Tibial nerve (tissue), 4 donors: ENCODE measurements at regions not wholly inside any gene's neighbourhood (a gene's known extent, or its start where the extent isn't known, plus 50 kb on each side); places are given as distances from the start of the nearest gene placed in this dataset.

Source experiments
- DNase-seq, 2 donors: peaks; one replicate each; pipeline ENCODE4 v3.0.0-alpha.2; 2019; ENCODE audit warnings: low spot score in 2 of 2
- H3K27ac ChIP-seq, 4 donors: fragments of 200-600 bp; sonication (generic) in 3 of 4; one replicate each; pipeline ENCODE4 v1.5.1; 2017 to 2019; ENCODE audit warnings: mild to moderate bottlenecking in 1 of 4
- H3K27me3 ChIP-seq, 2 donors: fragments of 200-600 bp; sonication (generic) in 1 of 2; one replicate each; pipeline versions ENCODE4 v1.5.1 to v1.6.0; 2017 to 2019
- H3K36me3 ChIP-seq, 3 donors: fragments of 200-600 bp; sonication (generic); one replicate each; pipeline ENCODE4 v1.5.1; 2018 to 2019
- H3K4me1 ChIP-seq, 4 donors: fragments of 200-600 bp; sonication (generic) in 3 of 4; one replicate each; pipeline ENCODE4 v1.5.1; 2017 to 2019
- H3K4me3 ChIP-seq, 4 donors: fragments of 200-600 bp; sonication (generic) in 3 of 4; one replicate each; pipeline ENCODE4 v1.5.1; 2017 to 2019; ENCODE audit warnings: mild to moderate bottlenecking in 1 of 4, moderate library complexity in 1 of 4
- H3K9me3 ChIP-seq, 4 donors: fragments of 200-600 bp; sonication (generic) in 3 of 4; one replicate each; pipeline ENCODE4 v1.5.1; 2017 to 2019
- CTCF ChIP-seq, 5 experiments: fragments of 200-600 bp in 3 of 5; fragments of 450-650 bp in 2 of 5; sonication (generic) in 3 of 5; IDR thresholded peaks; one replicate each; pipeline ENCODE4 v1.5.1; 2016 to 2019; ENCODE audit warnings: antibody characterized with exemption in 5 of 5, mild to moderate bottlenecking in 3 of 5, moderate library complexity in 2 of 5
- EP300 ChIP-seq, 2 donors: sonication (generic); formaldehyde crosslinking; IDR thresholded peaks; one replicate each; pipeline ENCODE4 v1.6.1; 2017; ENCODE audit warnings: antibody characterized with exemption in 2 of 2, mild to moderate bottlenecking in 1 of 2
- POLR2A ChIP-seq, 2 donors: fragments of 450-650 bp; IDR thresholded peaks; one replicate each; pipeline ENCODE4 v1.6.1; 2017; ENCODE audit warnings: antibody characterized with exemption in 2 of 2, mild to moderate bottlenecking in 2 of 2, moderate library complexity in 2 of 2
- WGBS, 2 donors: methylation state at CpG; one replicate each; pipeline ENCODE4 v1.1.5; 2018; 5-methylcytosine and 5-hydroxymethylcytosine counted together

GRCh38 chr6:77587963-77588362, 64.9 kb upstream of the MEI4 start:
- Histone ChIP-seq H3K4me3 (no peak overlapping the region), H3K4me1 (no peaks in the 10 kb centered on the region), H3K27me3 (no peaks in the 10 kb centered on the region), H3K9me3 (no peaks in the 10 kb centered on the region), H3K36me3 (no peaks in the 10 kb centered on the region), H3K27ac (no peak overlapping the region)
- WGBS, 2 donors: 63 to 74% methylated on average over 1 of the region's 1 CpG
- TF ChIP-seq EP300 (IDR thresholded peaks at IDR 0.05): no peak
- TF ChIP-seq POLR2A (IDR thresholded peaks at IDR 0.05): no peak
- no peak for TF ChIP-seq CTCF (IDR thresholded peaks at IDR 0.05)
- DNase-seq: no peak
